ENCODE measurements at regions not wholly inside any gene's neighbourhood (a gene's known extent, or its start where the extent isn't known, plus 50 kb on each side); places are given as distances from the start of the nearest gene placed in this dataset.

DNA sequence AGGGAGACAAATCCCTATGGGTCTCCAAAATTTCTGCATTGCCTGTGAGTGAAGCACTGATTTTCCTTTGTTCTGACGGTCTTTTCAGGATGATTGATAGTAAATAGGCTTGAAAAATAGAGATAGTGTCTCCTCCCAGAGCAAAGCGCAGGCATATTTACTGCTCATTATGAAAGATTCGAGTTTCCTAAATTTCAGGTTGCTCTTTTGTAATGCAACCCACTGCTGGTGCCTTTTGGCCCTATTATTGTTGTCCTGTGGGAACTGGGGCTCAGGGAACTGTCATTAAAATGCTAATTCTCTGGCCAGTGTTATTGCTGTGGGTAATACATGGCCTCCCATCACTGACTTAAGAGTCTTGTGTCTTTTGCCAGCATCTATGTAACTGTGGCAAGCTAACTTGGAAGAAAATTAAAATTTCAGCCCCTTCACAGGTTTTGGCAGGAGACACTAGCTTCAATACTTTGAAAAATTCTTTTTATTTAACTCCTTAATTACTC, 754.1 kb upstream of the MAP3K7 start:
- 58 to 66% methylated on average over 3 of the region's 3 CpGs for WGBS, 2 donors
- no peaks in the 10 kb centered on the region for H3K36me3 ChIP-seq
- TF ChIP-seq POLR2A (IDR thresholded peaks at IDR 0.05) (no peak), POLR2AphosphoS5 (IDR thresholded peaks at IDR 0.05) (no peak), EP300 (IDR thresholded peaks at IDR 0.05) (no peak)
- TF ChIP-seq, protein P1, sequence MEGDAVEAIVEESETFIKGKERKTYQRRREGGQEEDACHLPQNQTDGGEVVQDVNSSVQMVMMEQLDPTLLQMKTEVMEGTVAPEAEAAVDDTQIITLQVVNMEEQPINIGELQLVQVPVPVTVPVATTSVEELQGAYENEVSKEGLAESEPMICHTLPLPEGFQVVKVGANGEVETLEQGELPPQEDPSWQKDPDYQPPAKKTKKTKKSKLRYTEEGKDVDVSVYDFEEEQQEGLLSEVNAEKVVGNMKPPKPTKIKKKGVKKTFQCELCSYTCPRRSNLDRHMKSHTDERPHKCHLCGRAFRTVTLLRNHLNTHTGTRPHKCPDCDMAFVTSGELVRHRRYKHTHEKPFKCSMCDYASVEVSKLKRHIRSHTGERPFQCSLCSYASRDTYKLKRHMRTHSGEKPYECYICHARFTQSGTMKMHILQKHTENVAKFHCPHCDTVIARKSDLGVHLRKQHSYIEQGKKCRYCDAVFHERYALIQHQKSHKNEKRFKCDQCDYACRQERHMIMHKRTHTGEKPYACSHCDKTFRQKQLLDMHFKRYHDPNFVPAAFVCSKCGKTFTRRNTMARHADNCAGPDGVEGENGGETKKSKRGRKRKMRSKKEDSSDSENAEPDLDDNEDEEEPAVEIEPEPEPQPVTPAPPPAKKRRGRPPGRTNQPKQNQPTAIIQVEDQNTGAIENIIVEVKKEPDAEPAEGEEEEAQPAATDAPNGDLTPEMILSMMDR (IDR thresholded peaks at IDR 0.05), result no peak
- no peaks in the 10 kb centered on the region for H3K27me3 ChIP-seq
- no peak overlapping the region for H3K4me3 ChIP-seq
- no peak for DNase-seq
- no peak for ATAC-seq (ENCODE audit: low FRiP score in 2 of 2)
- no peaks in the 10 kb centered on the region for H3K4me1 ChIP-seq
- no peaks in the 10 kb centered on the region for H3K9me3 ChIP-seq
- no peak overlapping the region for H3K27ac ChIP-seq

DNA sequence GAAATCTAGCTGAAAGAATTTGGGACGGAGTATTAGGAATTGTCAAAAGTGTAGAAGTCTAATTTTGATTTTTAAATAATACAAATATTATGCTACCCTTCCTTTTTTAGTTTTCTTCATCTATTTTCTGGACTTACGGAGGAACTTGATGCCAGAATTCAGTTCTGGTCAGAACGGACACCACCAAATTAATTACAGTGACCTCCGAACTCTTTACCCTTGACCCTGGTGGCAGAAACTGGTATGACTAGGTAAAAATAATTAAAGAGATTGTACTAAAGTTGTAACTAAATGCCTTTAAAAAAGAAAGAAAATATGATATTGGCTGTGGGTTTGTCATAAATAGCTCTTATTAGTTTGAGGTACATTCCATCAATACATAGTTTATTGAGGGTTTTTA, 751.1 kb upstream of the MAP3K7 start:
- Histone ChIP-seq H3K36me3 (no peaks in the 10 kb centered on the region), H3K4me3 (no peak overlapping the region), H3K9me3 (no peaks in the 10 kb centered on the region), H3K27me3 (no peaks in the 10 kb centered on the region), H3K4me1 (no peaks in the 10 kb centered on the region), H3K27ac (no peak overlapping the region)
- TF ChIP-seq POLR2A (IDR thresholded peaks at IDR 0.05), result no peak
- TF ChIP-seq, protein P1 (IDR thresholded peaks at IDR 0.05), result no peak
- no peak for TF ChIP-seq POLR2AphosphoS5 (IDR thresholded peaks at IDR 0.05)
- TF ChIP-seq EP300 (IDR thresholded peaks at IDR 0.05), result no peak
- WGBS, 2 donors, result 88 to 90% methylated on average over 4 of the region's 4 CpGs
- DNase-seq, result no peak
- ATAC-seq (ENCODE audit: low FRiP score in 2 of 2), result no peak

DNA sequence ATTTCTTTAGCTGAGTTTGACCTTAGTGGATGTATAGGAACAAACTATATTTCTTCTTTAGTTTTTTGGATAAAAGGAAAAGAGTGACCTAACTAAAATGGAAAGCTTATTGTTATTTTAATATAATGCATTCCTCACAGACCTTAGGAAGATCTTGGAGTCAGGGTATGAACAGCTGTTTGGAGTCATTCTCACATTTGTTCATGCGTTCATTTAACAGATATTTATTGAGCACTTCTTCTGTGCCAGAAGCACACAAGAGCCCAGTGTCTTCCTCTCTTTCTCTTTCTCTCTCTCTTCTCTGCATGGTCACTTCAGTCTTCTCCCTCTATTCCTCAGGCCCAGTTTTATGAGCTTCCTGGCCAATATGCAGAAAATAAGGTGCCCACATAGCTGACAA, 744.0 kb upstream of the MAP3K7 start:
- ATAC-seq (ENCODE audit: low FRiP score in 2 of 2) (no peak), DNase-seq (no peak)
- Histone ChIP-seq H3K27me3 (no peaks in the 10 kb centered on the region), H3K36me3 (no peaks in the 10 kb centered on the region), H3K27ac (no peak overlapping the region), H3K4me3 (no peak overlapping the region), H3K9me3 (no peaks in the 10 kb centered on the region), H3K4me1 (no peaks in the 10 kb centered on the region)
- 89 to 92% methylated on average over 1 of the region's 1 CpG for WGBS, 2 donors
- TF ChIP-seq POLR2A (IDR thresholded peaks at IDR 0.05) (no peak), POLR2AphosphoS5 (IDR thresholded peaks at IDR 0.05) (no peak), EP300 (IDR thresholded peaks at IDR 0.05) (no peak)
- TF ChIP-seq, protein P1 (IDR thresholded peaks at IDR 0.05), result no peak

DNA sequence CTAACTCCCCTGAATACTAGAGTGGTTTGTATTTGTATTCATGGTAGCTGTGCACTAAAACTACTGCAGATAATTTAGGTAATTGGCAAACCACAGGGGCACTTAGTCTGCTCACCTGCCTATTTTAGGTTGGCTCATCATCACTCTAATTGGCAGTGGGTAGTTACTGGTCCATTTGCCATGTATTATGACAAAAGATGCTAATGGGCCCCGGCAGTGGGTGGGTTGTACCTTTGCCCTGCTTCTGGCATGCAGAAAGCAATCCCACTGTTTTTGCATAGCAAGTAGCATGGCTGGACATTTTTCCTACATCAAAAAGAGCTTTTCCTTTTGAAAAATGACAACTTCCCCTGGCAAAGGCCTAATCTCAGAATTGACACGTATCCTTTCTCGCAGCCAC, 741.4 kb upstream of the MAP3K7 start:
- Histone ChIP-seq H3K4me3 (no peak overlapping the region), H3K36me3 (no peaks in the 10 kb centered on the region), H3K9me3 (no peaks in the 10 kb centered on the region), H3K27me3 (no peaks in the 10 kb centered on the region), H3K27ac (no peak overlapping the region), H3K4me1 (no peaks in the 10 kb centered on the region)
- WGBS, 2 donors, result 87 to 98% methylated on average over 3 of the region's 3 CpGs
- TF ChIP-seq EP300 (IDR thresholded peaks at IDR 0.05), result no peak
- TF ChIP-seq POLR2A (IDR thresholded peaks at IDR 0.05), result no peak
- TF ChIP-seq, protein P1 (IDR thresholded peaks at IDR 0.05), result no peak
- no peak for TF ChIP-seq POLR2AphosphoS5 (IDR thresholded peaks at IDR 0.05)
- no peak for ATAC-seq (ENCODE audit: low FRiP score in 2 of 2)
- no peak for DNase-seq

DNA sequence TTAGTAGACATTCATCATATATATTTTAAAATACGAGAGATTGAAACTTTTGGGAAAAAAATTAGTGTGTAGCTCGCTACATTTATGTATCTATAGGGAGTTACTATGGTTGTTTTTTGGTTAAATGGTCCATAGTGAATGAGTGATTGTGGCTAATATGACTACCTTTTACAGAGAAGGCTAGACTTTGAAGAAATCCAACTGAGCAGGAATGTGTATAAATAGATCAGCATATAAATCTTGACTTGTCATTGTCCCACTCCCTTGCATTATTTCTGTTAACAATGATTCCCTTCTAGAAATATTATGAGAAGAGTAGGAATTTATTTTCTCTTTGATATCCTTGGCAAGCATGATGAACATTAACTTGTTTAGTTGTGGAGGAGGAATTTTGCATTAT, 737.8 kb upstream of the MAP3K7 start:
- Histone ChIP-seq H3K36me3 (no peaks in the 10 kb centered on the region), H3K4me3 (no peak overlapping the region), H3K9me3 (no peaks in the 10 kb centered on the region), H3K27me3 (no peaks in the 10 kb centered on the region), H3K27ac (no peak overlapping the region), H3K4me1 (no peaks in the 10 kb centered on the region)
- DNase-seq (no peak), ATAC-seq (ENCODE audit: low FRiP score in 2 of 2) (no peak)
- TF ChIP-seq POLR2A (IDR thresholded peaks at IDR 0.05), result no peak
- TF ChIP-seq EP300 (IDR thresholded peaks at IDR 0.05), result no peak
- TF ChIP-seq POLR2AphosphoS5 (IDR thresholded peaks at IDR 0.05), result no peak
- TF ChIP-seq, protein P1 (IDR thresholded peaks at IDR 0.05), result no peak
- WGBS, 2 donors, result 70 to 75% methylated on average over 2 of the region's 2 CpGs

All from upper lobe of left lung (tissue), 6 donors.